ENCODE measurements at regions not wholly inside any gene's neighbourhood (a gene's known extent, or its start where the extent isn't known, plus 50 kb on each side); places are given as distances from the start of the nearest gene placed in this dataset.

- no peak for DNase-seq (ENCODE audit: extremely low read depth, low read depth, low spot score)
Observed at GRCh38 chr2:128548461-128548891, 229.8 kb upstream of the HS6ST1 start.

- DNase-seq (ENCODE audit: extremely low read depth, low read depth, low spot score), result no peak
Observed at GRCh38 chr2:128549094-128549493, 230.4 kb upstream of the HS6ST1 start.

GRCh38 chr2:128549646-128550260 is 231.1 kb upstream of the HS6ST1 start:
- DNase-seq (ENCODE audit: extremely low read depth, low read depth, low spot score), result no peak

GRCh38 chr2:128550389-128550788 is 231.7 kb upstream of the HS6ST1 start:
- no peak for DNase-seq (ENCODE audit: extremely low read depth, low read depth, low spot score)

- no peak for DNase-seq (ENCODE audit: extremely low read depth, low read depth, low spot score)
Observed at GRCh38 chr2:128550801-128551416, 232.2 kb upstream of the HS6ST1 start.

GRCh38 chr2:128551435-128551834 is 232.8 kb upstream of the HS6ST1 start:
- DNase-seq (ENCODE audit: extremely low read depth, low read depth, low spot score), result no peak

GRCh38 chr2:128552141-128552805 is 233.6 kb upstream of the HS6ST1 start:
- no peak for DNase-seq (ENCODE audit: extremely low read depth, low read depth, low spot score)

- no peak for DNase-seq (ENCODE audit: extremely low read depth, low read depth, low spot score)
Observed at GRCh38 chr2:128552806-128553551, 234.3 kb upstream of the HS6ST1 start.

- no peak for DNase-seq (ENCODE audit: extremely low read depth, low read depth, low spot score)
Observed at GRCh38 chr2:128554151-128554769, 235.6 kb upstream of the HS6ST1 start.

GRCh38 chr2:128555433-128555832 is 236.8 kb upstream of the HS6ST1 start:
- no peak for DNase-seq (ENCODE audit: extremely low read depth, low read depth, low spot score)

GRCh38 chr2:128556089-128556488 is 237.4 kb upstream of the HS6ST1 start:
- DNase-seq (ENCODE audit: extremely low read depth, low read depth, low spot score), result no peak

- DNase-seq (ENCODE audit: extremely low read depth, low read depth, low spot score), result no peak
Observed at GRCh38 chr2:128556633-128557032, 238.0 kb upstream of the HS6ST1 start.

GRCh38 chr2:128557069-128557468 is 238.4 kb upstream of the HS6ST1 start:
- DNase-seq (ENCODE audit: extremely low read depth, low read depth, low spot score), result no peak

- DNase-seq (ENCODE audit: extremely low read depth, low read depth, low spot score), result no peak
Observed at GRCh38 chr2:128557831-128558241, 239.2 kb upstream of the HS6ST1 start.

GRCh38 chr2:128558441-128558840 is 239.8 kb upstream of the HS6ST1 start:
- DNase-seq (ENCODE audit: extremely low read depth, low read depth, low spot score), result no peak

- no peak for DNase-seq (ENCODE audit: extremely low read depth, low read depth, low spot score)
Observed at GRCh38 chr2:128558895-128559532, 240.3 kb upstream of the HS6ST1 start.

- no peak for DNase-seq (ENCODE audit: extremely low read depth, low read depth, low spot score)
Observed at GRCh38 chr2:128559533-128560515, 241.2 kb upstream of the HS6ST1 start.

GRCh38 chr2:128560718-128561117 is 242.1 kb upstream of the HS6ST1 start:
- no peak for DNase-seq (ENCODE audit: extremely low read depth, low read depth, low spot score)
